CD4-positive, alpha-beta T cell (primary cell): ENCODE measurements at regions not wholly inside any gene's neighbourhood (a gene's known extent, or its start where the extent isn't known, plus 50 kb on each side); places are given as distances from the start of the nearest gene placed in this dataset.

Source experiments
- ATAC-seq: fragments of 200-7000 bp; cut with Tn5 transposase; one replicate; pipeline ENCODE4 v1.10.0; 2022; ENCODE audit warnings: mild to moderate bottlenecking; ENCODE audit not compliant: poor library complexity
- CTCF ChIA-PET: fragments of 350-600 bp; sonication (Branson Sonifier 250); formaldehyde crosslinking; loops from one replicate; lab custom pipeline; 2021; ENCODE audit warnings: antibody characterized with exemption, inconsistent platforms; lab: Charles Lee
- POLR2A ChIA-PET: fragments of 350-600 bp; sonication (Branson Sonifier 250); formaldehyde crosslinking; loops from one replicate; lab custom pipeline; 2021; ENCODE audit warnings: antibody characterized with exemption, inconsistent platforms; lab: Charles Lee
- DNase-seq, 14 experiments: peaks; one replicate each; pipeline ENCODE4 v3.0.0-alpha.2; 2013 to 2020; ENCODE audit warnings: mixed read lengths in 2 of 14
- H3K27ac ChIP-seq, 2 donors: one replicate each; pipeline versions ENCODE4 v1.5.1 to v1.7.0; 2013; ENCODE audit warnings: low read length in 2 of 2, low read depth in 1 of 2, mild to moderate bottlenecking in 1 of 2
- H3K27me3 ChIP-seq, 2 experiments: 1 replicate in 1 of 2; 2 replicates in 1 of 2; pipeline versions ENCODE4 v1.6.1 to v1.7.0; 2013; ENCODE audit warnings: low read length in 2 of 2, control low read depth in 1 of 2, mild to moderate bottlenecking in 1 of 2, moderate library complexity in 1 of 2; ENCODE audit not compliant: insufficient read depth in 2 of 2, control insufficient read depth in 1 of 2
- H3K36me3 ChIP-seq: one replicate; pipeline ENCODE4 v1.6.1; 2013; ENCODE audit warnings: low read length, control low read depth; ENCODE audit not compliant: insufficient read depth
- H3K4me1 ChIP-seq: one replicate; pipeline ENCODE4 v1.6.1; 2013; ENCODE audit warnings: low read length, control low read depth; ENCODE audit not compliant: insufficient read depth
- H3K4me3 ChIP-seq: one replicate; pipeline ENCODE4 v1.5.1; 2013; ENCODE audit warnings: mild to moderate bottlenecking, low read length, moderate library complexity
- H3K9me3 ChIP-seq, 2 experiments: 1 replicate in 1 of 2; 2 replicates in 1 of 2; pipeline versions ENCODE4 v1.6.1 to v1.7.0; 2013; ENCODE audit warnings: low read length in 2 of 2, mild to moderate bottlenecking in 2 of 2, control low read depth in 1 of 2, moderate library complexity in 1 of 2; ENCODE audit not compliant: control insufficient read depth in 1 of 2, insufficient read depth in 1 of 2
- H3K27ac Mint-ChIP-seq: one replicate; pipeline ENCODE4 v1.8.0; 2020; ENCODE audit warnings: mixed read lengths
- H3K27me3 Mint-ChIP-seq: one replicate; pipeline ENCODE4 v1.8.0; 2021; ENCODE audit warnings: mixed read lengths
- H3K36me3 Mint-ChIP-seq: one replicate; pipeline ENCODE4 v1.8.0; 2021; ENCODE audit warnings: low read depth, mixed read lengths
- H3K4me1 Mint-ChIP-seq: one replicate; pipeline ENCODE4 v1.8.0; 2021; ENCODE audit warnings: low read depth, mixed read lengths
- H3K4me3 Mint-ChIP-seq: one replicate; pipeline ENCODE4 v1.8.0; 2020; ENCODE audit warnings: mild to moderate bottlenecking, mixed read lengths
- H3K9me3 Mint-ChIP-seq: one replicate; pipeline ENCODE4 v1.8.0; 2020; ENCODE audit warnings: mixed read lengths
- CTCF ChIP-seq: fragments of 200-600 bp; IDR thresholded peaks from one replicate; pipeline ENCODE4 v1.8.0; 2022; ENCODE audit warnings: antibody characterized with exemption, mild to moderate bottlenecking
- intact Hi-C, 2 experiments: fragments of 100-400 bp; cut with DNase I in 1 of 2; cut with micrococcal nuclease in 1 of 2; formaldehyde crosslinking; loops; one replicate each; pipeline versions ENCODE4 v1.15.1 to v1.9.0; 2023 to 2025; cut with DNase I, micrococcal nuclease

GRCh38 chr4:24076811-24077210 lies 187.0 kb upstream of the PPARGC1A start:
- POLR2A ChIA-PET: no interaction called here
- Histone ChIP-seq H3K27ac (no peak overlapping the region), H3K36me3 (no peaks in the 10 kb centered on the region), H3K4me1 (no peaks in the 10 kb centered on the region), H3K27me3 (no peaks in the 10 kb centered on the region), H3K4me3 (no peak overlapping the region), H3K9me3 (no peaks in the 10 kb centered on the region)
- Mint-ChIP-seq H3K9me3 (peaks cover 4% of the 10 kb centered on the region), H3K27me3 (no peaks in the 10 kb centered on the region), H3K4me1 (no peaks in the 10 kb centered on the region), H3K27ac (no peak overlapping the region), H3K4me3 (no peak overlapping the region), H3K36me3 (no peaks in the 10 kb centered on the region)
- no peak for TF ChIP-seq CTCF
- DNase-seq (no peak), ATAC-seq (no peak)
- intact Hi-C loops: no loop called here
- CTCF ChIA-PET: no interaction called here

GRCh38 chr4:24073948-24074347 lies 184.1 kb upstream of the PPARGC1A start:
- H3K36me3 Mint-ChIP-seq: no peaks in the 10 kb centered on the region
- no peak for ATAC-seq
- H3K4me1 Mint-ChIP-seq: no peaks in the 10 kb centered on the region
- ChIA-PET CTCF (no interaction called here), POLR2A (no interaction called here)
- intact Hi-C loops: no loop called here
- H3K4me3 ChIP-seq: no peak overlapping the region
- peaks cover 4% of the 10 kb centered on the region for H3K9me3 Mint-ChIP-seq
- H3K9me3 ChIP-seq: no peaks in the 10 kb centered on the region
- no peak for DNase-seq
- no peaks in the 10 kb centered on the region for H3K4me1 ChIP-seq
- no peak overlapping the region for H3K27ac Mint-ChIP-seq
- H3K27ac ChIP-seq: no peak overlapping the region
- no peaks in the 10 kb centered on the region for H3K36me3 ChIP-seq
- no peak overlapping the region for H3K4me3 Mint-ChIP-seq
- TF ChIP-seq CTCF: no peak
- H3K27me3 Mint-ChIP-seq: no peaks in the 10 kb centered on the region
- no peaks in the 10 kb centered on the region for H3K27me3 ChIP-seq

- no peak for ATAC-seq
- no peaks in the 10 kb centered on the region for H3K9me3 ChIP-seq
- DNase-seq: no peak
- H3K27ac Mint-ChIP-seq: no peak overlapping the region
- no peak for TF ChIP-seq CTCF
- H3K4me1 Mint-ChIP-seq: no peaks in the 10 kb centered on the region
- ChIA-PET POLR2A (no interaction called here), CTCF (no interaction called here)
- no peaks in the 10 kb centered on the region for H3K36me3 Mint-ChIP-seq
- H3K27me3 Mint-ChIP-seq: no peaks in the 10 kb centered on the region
- no peak overlapping the region for H3K27ac ChIP-seq
- no peak overlapping the region for H3K4me3 ChIP-seq
- no peak overlapping the region for H3K4me3 Mint-ChIP-seq
- no peaks in the 10 kb centered on the region for H3K36me3 ChIP-seq
- no peaks in the 10 kb centered on the region for H3K27me3 ChIP-seq
- peaks cover 4% of the 10 kb centered on the region for H3K9me3 Mint-ChIP-seq
- no peaks in the 10 kb centered on the region for H3K4me1 ChIP-seq
- intact Hi-C loops: no loop called here
Measured at GRCh38 chr4:24071612-24072372, 181.9 kb upstream of the PPARGC1A start.
